ENCODE measurements at regions not wholly inside any gene's neighbourhood (a gene's known extent, or its start where the extent isn't known, plus 50 kb on each side); places are given as distances from the start of the nearest gene placed in this dataset.

GRCh38 chr5:73365301-73365853 is 83.2 kb downstream of the FOXD1 start:
- no peak overlapping the region for H2AFZ ChIP-seq (ENCODE audit: control insufficient read depth, low read length)

DNA sequence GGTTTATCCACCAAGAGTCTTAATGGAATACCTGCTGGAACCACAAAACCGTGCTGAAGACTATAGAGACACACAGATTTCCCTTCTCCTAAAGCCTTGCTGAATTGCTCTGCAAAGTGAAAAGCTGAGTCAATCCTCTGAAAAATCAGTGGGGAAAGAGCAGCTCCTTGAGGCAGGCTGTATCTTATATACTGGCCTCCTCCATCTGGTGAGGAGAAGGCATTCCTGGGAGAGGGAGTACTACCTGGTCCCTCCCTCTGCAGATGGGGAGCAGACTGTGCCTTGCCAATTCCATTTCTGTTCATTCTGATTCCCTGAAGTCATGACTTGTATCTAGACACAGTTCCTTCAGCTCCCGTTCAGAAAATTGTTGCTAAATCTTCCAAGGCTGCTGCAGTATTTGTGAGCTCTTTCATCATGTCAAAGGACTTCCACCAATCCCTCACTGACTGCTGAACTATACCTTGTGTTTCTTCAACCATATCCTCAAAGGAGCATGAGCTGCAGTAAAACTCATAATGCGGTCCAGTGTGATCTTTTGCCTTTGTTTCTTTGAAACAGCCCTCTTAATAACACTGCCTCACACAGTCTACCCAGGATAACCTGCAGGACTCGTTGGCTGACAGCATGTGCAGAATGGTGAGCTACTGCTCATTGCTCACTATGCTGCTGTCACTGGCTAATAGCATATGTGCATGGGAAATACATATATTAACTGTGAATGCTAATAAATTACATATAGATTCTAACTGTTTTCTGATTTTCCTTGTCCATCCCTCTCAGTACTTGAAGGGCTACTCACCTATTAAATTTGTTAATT is 84.5 kb downstream of the FOXD1 start:
- Histone ChIP-seq H3K9ac (ENCODE audit: control insufficient read depth, extremely low read depth, insufficient read depth, low read length) (no peak overlapping the region), H3K36me3 (ENCODE audit: control insufficient read depth in 2 of 2, extremely low read depth in 1 of 2, insufficient read depth in 2 of 2, low read length in 2 of 2) (no peaks in the 10 kb centered on the region), H3K27ac (ENCODE audit: control insufficient read depth, insufficient read depth, low read length) (no peak overlapping the region), H3K4me1 (ENCODE audit: control insufficient read depth, extremely low read depth, insufficient read depth, low read length) (peaks cover 26% of the 10 kb centered on the region), H2AFZ (ENCODE audit: control insufficient read depth, low read length) (no peak overlapping the region), H3K4me2 (ENCODE audit: control insufficient read depth, extremely low read depth, insufficient read depth, low read depth, low read length) (peak overlapping the region; percentile 3), H4K20me1 (ENCODE audit: control insufficient read depth, extremely low read depth, insufficient read depth, low read length) (no peaks in the 10 kb centered on the region), H3K79me2 (ENCODE audit: control insufficient read depth, insufficient read depth, low read length) (no peaks in the 10 kb centered on the region), H3K27me3 (ENCODE audit: control insufficient read depth, extremely low read depth, insufficient read depth, low read length) (no peaks in the 10 kb centered on the region), H3K9me1 (ENCODE audit: control insufficient read depth, extremely low read depth, insufficient read depth, low read length) (no peaks in the 10 kb centered on the region), H3K9me3 (ENCODE audit: control insufficient read depth, low read depth, low read length) (no peaks in the 10 kb centered on the region), H3K4me3 (ENCODE audit: control insufficient read depth in 2 of 3, extremely low read depth in 1 of 3, insufficient read depth in 2 of 3, low read depth in 1 of 3, low read length in 3 of 3) (no peak overlapping the region)
- FAIRE-seq (peak; percentile 78), DNase-seq (ENCODE audit: low read depth, low spot score) (no peak)
- dilution Hi-C loops (cut with MboI; ENCODE audit: extremely low pct_ligation_motif_present, low sequenced_read_pairs): no loop called here
- TF ChIP-seq, protein P1, sequence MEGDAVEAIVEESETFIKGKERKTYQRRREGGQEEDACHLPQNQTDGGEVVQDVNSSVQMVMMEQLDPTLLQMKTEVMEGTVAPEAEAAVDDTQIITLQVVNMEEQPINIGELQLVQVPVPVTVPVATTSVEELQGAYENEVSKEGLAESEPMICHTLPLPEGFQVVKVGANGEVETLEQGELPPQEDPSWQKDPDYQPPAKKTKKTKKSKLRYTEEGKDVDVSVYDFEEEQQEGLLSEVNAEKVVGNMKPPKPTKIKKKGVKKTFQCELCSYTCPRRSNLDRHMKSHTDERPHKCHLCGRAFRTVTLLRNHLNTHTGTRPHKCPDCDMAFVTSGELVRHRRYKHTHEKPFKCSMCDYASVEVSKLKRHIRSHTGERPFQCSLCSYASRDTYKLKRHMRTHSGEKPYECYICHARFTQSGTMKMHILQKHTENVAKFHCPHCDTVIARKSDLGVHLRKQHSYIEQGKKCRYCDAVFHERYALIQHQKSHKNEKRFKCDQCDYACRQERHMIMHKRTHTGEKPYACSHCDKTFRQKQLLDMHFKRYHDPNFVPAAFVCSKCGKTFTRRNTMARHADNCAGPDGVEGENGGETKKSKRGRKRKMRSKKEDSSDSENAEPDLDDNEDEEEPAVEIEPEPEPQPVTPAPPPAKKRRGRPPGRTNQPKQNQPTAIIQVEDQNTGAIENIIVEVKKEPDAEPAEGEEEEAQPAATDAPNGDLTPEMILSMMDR (optimal IDR thresholded peaks at IDR 0.05 in 1 of 3, IDR thresholded peaks at IDR 0.05 in 1 of 3, conservative IDR thresholded peaks at IDR 0.05 in 1 of 3; ENCODE audit: extremely low read depth in 1 of 3, insufficient read depth in 2 of 3, low read length in 3 of 3): peak; percentile 22 to 47 (median 22)
- no peak for TF ChIP-seq EZH2 (IDR thresholded peaks at IDR 0.05; ENCODE audit: low read length)

More at GRCh38 chr5:73365301-73365853, 83.2 kb downstream of the FOXD1 start:
- Histone ChIP-seq H3K79me2 (ENCODE audit: control insufficient read depth, insufficient read depth, low read length) (no peaks in the 10 kb centered on the region), H4K20me1 (ENCODE audit: control insufficient read depth, extremely low read depth, insufficient read depth, low read length) (no peaks in the 10 kb centered on the region), H3K9me1 (ENCODE audit: control insufficient read depth, extremely low read depth, insufficient read depth, low read length) (no peaks in the 10 kb centered on the region), H3K4me1 (ENCODE audit: control insufficient read depth, extremely low read depth, insufficient read depth, low read length) (peaks cover 37% of the 10 kb centered on the region), H3K9ac (ENCODE audit: control insufficient read depth, extremely low read depth, insufficient read depth, low read length) (no peak overlapping the region), H3K4me2 (ENCODE audit: control insufficient read depth, extremely low read depth, insufficient read depth, low read depth, low read length) (no peak overlapping the region), H3K36me3 (ENCODE audit: control insufficient read depth in 2 of 2, extremely low read depth in 1 of 2, insufficient read depth in 2 of 2, low read length in 2 of 2) (no peaks in the 10 kb centered on the region), H3K4me3 (ENCODE audit: control insufficient read depth in 2 of 3, extremely low read depth in 1 of 3, insufficient read depth in 2 of 3, low read depth in 1 of 3, low read length in 3 of 3) (no peak overlapping the region), H3K27me3 (ENCODE audit: control insufficient read depth, extremely low read depth, insufficient read depth, low read length) (no peaks in the 10 kb centered on the region), H3K27ac (ENCODE audit: control insufficient read depth, insufficient read depth, low read length) (peak overlapping the region; percentile 10), H3K9me3 (ENCODE audit: control insufficient read depth, low read depth, low read length) (no peaks in the 10 kb centered on the region)
- no peak for TF ChIP-seq EZH2 (IDR thresholded peaks at IDR 0.05; ENCODE audit: low read length)
- TF ChIP-seq, protein P1 (optimal IDR thresholded peaks at IDR 0.05 in 1 of 3, IDR thresholded peaks at IDR 0.05 in 1 of 3, conservative IDR thresholded peaks at IDR 0.05 in 1 of 3; ENCODE audit: extremely low read depth in 1 of 3, insufficient read depth in 2 of 3, low read length in 3 of 3): no peak
- dilution Hi-C loops (cut with MboI; ENCODE audit: extremely low pct_ligation_motif_present, low sequenced_read_pairs): no loop called here
- DNase-seq (ENCODE audit: low read depth, low spot score) (no peak), FAIRE-seq (no peak)
